HG02870 (cell line): ENCODE measurements at regions not wholly inside any gene's neighbourhood (a gene's known extent, or its start where the extent isn't known, plus 50 kb on each side); places are given as distances from the start of the nearest gene placed in this dataset.

ENCODE experiments used
- ATAC-seq: cut with Tn5 transposase; IDR thresholded peaks from one replicate; pipeline ENCODE4 v1.9.1; 2021; ENCODE audit warnings: mild to moderate bottlenecking, moderate library complexity; ENCODE audit not compliant: unreplicated experiment

DNA sequence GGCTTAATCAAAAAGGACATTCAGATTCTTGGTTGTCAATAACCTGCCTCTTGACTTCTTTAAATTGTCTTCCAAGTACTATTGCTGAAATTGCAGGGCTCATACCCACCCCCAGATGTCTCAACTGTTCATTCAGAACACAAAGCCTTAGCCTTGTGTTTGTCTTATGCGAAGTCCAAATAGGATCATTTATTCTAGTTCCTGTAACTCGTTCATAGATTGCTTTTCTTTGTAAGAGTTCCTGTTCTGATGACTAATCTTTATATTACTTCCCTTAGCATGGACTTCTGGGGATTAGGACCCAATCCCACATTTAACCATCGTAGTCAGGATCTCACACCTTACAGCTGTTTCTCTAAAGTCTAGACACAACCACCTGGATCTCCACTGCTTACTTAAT, 226.0 kb downstream of the VEGFC start:
- no peak for ATAC-seq

DNA sequence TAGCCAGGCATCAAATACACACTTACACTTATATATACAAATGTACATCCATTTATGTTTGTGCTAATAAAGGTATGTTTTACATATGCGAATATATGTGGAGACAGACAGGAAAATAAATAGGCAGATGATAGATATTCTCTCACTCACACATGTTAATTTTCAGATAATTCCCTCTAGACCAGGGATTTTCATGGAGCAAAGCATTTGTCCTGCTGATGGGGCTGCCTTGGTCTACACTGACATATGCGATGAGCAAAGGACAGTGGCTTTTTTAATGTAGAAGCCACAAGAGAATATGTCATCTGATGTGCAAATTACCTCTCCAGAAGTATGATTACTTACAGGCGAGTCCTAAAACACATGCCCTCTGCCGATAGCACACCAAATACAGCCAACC, 224.5 kb downstream of the VEGFC start:
- no peak for ATAC-seq

DNA sequence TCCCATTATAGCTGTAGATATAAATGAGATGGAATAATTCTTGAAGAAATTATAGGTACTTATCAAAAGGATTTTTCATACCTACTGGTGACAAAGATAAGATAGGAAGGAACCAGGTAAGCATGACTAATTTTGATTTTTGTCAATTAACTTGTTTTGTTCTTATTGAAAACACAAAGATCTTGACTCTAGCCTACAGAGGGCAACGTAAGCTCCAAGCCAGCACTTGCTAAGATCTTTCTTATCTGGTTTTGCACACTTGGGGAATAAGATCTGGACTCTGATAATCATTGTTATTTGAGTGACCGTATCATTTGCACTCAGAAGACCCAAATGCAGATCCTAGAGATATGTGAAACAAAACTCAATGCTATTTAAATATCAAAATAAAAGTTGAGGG, 223.4 kb downstream of the VEGFC start:
- ATAC-seq, result no peak

GRCh38 chr4:176571206-176571605, 221.5 kb downstream of the VEGFC start:
- ATAC-seq, result no peak

DNA sequence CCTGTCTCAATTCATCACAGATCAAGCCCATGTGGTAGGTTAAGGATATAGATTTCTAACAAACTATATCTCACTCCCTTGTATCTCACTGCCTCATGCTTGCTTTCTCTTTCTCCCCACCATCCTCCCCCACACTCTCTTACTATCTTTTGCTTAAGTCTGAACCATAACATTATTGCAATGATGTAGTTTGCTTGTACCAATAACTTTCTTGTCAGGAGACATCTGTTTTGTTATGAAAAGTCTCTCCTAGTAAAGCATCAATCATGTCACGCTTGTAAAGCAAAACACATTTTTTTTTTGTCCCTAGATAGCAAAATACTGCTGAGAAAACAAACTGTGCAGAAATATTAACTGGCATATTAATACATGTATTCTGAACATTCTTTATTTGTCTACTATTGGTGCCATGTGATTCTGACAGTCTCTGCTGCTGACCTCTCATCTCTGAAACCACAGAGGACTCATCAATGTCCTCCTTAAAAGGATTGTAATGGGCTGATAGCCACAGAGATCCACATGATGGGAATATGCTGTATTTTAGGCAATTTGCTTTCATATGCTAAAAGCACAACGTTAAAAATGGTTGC, 217.5 kb downstream of the VEGFC start:
- ATAC-seq, result no peak

GRCh38 chr4:176579226-176579625, 213.5 kb downstream of the VEGFC start:
- ATAC-seq, result no peak

- ATAC-seq, result no peak
These were observed 209.4 kb downstream of the VEGFC start for GRCh38 chr4:176583278-176583677.

- no peak for ATAC-seq
These were observed 208.6 kb downstream of the VEGFC start for GRCh38 chr4:176584031-176584606.

GRCh38 chr4:176587920-176588319, 204.8 kb downstream of the VEGFC start:
- ATAC-seq, result no peak

DNA sequence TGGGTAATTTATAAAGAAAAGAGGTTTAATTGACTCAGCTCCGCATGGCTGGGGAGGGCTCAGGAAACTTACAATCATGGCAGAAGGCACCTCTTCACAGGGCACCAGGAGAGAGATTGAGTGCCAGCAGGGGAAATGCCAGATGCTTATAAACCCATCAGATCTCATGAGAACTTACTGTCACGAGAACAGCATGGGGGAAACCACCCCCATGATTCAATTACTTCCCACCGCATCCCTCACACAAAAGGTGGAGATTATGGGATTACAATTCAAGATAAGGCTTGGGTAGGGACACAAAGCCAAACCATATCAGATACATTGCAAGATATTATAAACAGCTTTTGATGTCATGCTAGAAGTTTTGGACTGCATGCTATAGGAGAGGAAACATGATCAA, 204.3 kb downstream of the VEGFC start:
- ATAC-seq, result no peak

- no peak for ATAC-seq
These were observed 199.6 kb downstream of the VEGFC start for GRCh38 chr4:176592976-176593670.

DNA sequence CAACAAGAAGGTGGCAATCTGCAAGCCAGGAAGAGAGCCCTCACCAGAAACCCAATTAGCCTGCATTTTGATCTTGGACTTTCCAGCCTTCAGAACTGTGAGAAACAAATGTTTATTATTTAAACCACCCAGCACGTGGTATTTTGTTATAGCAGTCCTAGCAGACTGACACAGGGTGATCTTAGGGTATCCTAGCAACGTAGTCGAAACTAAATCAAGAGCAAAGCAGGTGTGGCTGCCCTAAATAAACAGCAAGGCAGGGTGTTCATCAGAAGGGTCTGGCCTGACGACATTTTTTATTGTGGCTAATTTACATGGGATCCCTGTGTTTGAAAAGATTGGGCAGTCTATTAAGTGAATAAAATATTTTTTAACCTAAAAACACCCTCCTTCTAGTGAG, 198.8 kb downstream of the VEGFC start:
- ATAC-seq, result no peak

GRCh38 chr4:176595257-176595656, 197.5 kb downstream of the VEGFC start:
- ATAC-seq, result no peak

GRCh38 chr4:176601124-176601523, 191.6 kb downstream of the VEGFC start:
- ATAC-seq, result no peak

GRCh38 chr4:176607807-176608206, 184.9 kb downstream of the VEGFC start:
- no peak for ATAC-seq

DNA sequence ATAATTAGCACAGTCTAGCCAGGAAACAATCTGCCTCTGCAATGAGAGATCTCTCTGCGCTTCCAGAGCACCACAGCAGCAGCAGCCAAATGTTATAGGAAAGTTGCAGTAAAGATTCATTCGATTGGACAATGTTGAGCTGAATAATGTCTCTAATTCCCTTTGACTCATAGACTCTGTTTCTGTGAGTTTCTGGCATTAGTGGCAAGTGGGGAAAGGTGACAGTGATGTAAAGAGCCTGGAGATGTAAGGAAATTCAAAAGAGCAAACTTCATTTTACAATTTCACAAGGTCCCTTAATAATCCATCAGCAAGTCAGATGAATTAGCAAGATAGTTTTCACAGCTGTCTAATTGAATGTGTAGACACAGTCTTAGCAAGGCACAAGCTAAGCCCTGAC, 184.4 kb downstream of the VEGFC start:
- no peak for ATAC-seq

DNA sequence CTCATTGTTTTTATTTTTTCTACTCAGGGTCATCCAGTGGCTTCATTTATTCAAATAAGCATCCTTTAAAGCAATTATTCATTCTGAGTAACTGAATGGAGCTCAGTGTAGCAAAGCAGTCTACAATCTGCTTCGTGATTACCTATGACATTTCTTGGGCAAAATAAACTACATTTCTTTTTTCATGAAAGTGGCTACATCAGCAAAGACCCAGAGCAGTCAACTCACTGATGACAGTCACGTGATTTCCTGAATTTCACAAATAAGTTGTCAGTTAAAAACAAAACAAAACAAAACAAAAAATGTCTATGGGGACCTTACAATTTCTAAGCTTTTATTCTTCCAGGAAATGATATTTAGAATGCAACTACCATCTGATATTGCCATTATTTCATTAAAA, 182.1 kb downstream of the VEGFC start:
- ATAC-seq, result no peak

DNA sequence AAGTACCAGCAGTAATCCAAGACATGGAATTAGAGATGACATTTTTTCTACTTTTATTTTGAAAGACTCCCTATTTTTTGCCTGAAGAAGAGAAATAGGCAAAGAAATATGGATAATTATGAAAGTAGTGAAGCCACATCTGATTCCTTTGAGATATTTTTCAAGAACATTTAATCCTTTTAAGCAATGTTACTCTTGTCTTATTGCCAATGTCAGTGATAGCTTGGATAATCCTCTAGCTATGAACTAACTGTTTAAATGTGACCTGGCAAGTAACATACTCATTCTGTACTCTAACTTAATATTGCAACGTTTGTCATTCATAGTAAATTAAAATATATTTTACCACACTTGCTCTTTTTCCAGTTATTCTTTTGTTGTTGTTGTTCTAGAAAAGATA, 181.3 kb downstream of the VEGFC start:
- no peak for ATAC-seq

- ATAC-seq, result no peak
These were observed 180.8 kb downstream of the VEGFC start for GRCh38 chr4:176611951-176612350.

- no peak for ATAC-seq
These were observed 177.9 kb downstream of the VEGFC start for GRCh38 chr4:176614793-176615192.

DNA sequence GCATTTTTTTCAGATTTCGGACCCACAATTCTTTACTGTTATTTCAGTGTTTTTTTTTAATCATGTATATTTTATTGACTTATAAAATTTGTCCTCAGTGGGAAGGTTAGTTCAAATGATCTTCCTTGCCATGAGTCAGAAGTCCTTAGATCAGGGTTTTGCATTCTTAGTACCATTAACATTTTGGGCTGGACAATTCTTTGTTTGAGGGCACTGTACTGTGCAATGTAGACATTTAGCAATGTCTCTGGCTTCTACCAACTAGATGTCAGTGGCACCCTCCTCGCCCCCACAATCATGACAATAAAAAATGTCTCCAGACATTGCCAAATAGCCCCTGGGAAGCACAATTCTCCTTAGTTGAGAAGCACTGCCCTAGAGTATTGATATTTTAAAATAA, 176.6 kb downstream of the VEGFC start:
- no peak for ATAC-seq

GRCh38 chr4:176618138-176618537, 174.6 kb downstream of the VEGFC start:
- no peak for ATAC-seq

GRCh38 chr4:176619430-176619829, 173.3 kb downstream of the VEGFC start:
- ATAC-seq, result no peak
